PC-9 (cell line): ENCODE measurements at regions not wholly inside any gene's neighbourhood (a gene's known extent, or its start where the extent isn't known, plus 50 kb on each side); places are given as distances from the start of the nearest gene placed in this dataset.

Experiments
- CTCF ChIP-seq: fragments of 200-600 bp; sonication (generic); conservative IDR thresholded peaks from 2 replicates; pipeline ENCODE4 v1.6.1; 2017; ENCODE audit warnings: mixed run types, antibody characterized with exemption, mild to moderate bottlenecking, moderate library complexity
- EZH2 ChIP-seq: fragments of 200-600 bp; sonication (generic); IDR thresholded peaks from 2 replicates; pipeline ENCODE4 v1.8.0; 2017; ENCODE audit warnings: antibody characterized with exemption, low read depth

DNA sequence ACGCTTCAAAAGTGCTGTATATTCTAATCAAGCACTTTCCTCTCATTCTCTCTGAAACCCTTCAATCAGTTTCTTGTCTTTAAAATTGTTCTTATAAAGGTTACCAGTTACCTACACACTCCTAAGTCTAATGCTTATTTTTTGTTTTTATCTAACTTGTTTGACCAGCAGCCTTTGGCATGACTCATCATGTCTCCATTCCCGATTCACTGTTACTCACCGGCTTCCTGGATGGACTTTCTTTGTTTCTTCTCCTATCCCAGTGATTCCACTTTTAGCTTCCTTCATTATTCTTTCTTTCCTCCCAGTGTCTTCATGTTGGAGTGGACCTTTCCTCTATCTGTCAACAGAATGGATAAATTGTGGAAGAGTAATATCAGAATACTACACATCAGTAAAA lies 368.6 kb upstream of the CCDC196 start:
- TF ChIP-seq EZH2: no peak
- no peak for TF ChIP-seq CTCF
